Osteoblast (primary cell): ENCODE measurements at regions not wholly inside any gene's neighbourhood (a gene's known extent, or its start where the extent isn't known, plus 50 kb on each side); places are given as distances from the start of the nearest gene placed in this dataset.

ENCODE experiments used
- DNase-seq: peaks from one replicate; pipeline ENCODE4 v3.0.0; 2011; ENCODE audit warnings: low spot score, mixed read lengths; ENCODE audit not compliant: insufficient read length; ENCODE audit errors: missing footprints
- H2AFZ ChIP-seq: 2 replicates; pipeline ENCODE4 v1.6.0; 2011; ENCODE audit warnings: mild to moderate bottlenecking, low read length
- H3K27ac ChIP-seq: 2 replicates; pipeline ENCODE4 v1.5.1; 2011; ENCODE audit warnings: mild to moderate bottlenecking, low read depth, low read length, moderate library complexity
- H3K27me3 ChIP-seq: 2 replicates; pipeline ENCODE4 v1.6.0; 2012; ENCODE audit warnings: mild to moderate bottlenecking, control low read depth, inconsistent platforms, low read length, moderate library complexity; ENCODE audit not compliant: insufficient read depth
- H3K36me3 ChIP-seq: 2 replicates; pipeline ENCODE4 v1.5.1; 2011; ENCODE audit warnings: mild to moderate bottlenecking, low read length, control low read depth, moderate library complexity; ENCODE audit not compliant: insufficient read depth
- H3K4me1 ChIP-seq: 2 replicates; pipeline ENCODE4 v1.5.1; 2011; ENCODE audit warnings: mild to moderate bottlenecking, low read length, control low read depth, moderate library complexity; ENCODE audit not compliant: insufficient read depth
- H3K4me2 ChIP-seq: 2 replicates; pipeline ENCODE4 v1.6.0; 2011; ENCODE audit warnings: mild to moderate bottlenecking, low read length; ENCODE audit not compliant: insufficient read depth
- H3K4me3 ChIP-seq: fragments of 200-600 bp; sonication (generic); 3 replicates; pipeline ENCODE4 v1.5.1; 2012; ENCODE audit warnings: mild to moderate bottlenecking, low read length, inconsistent platforms; ENCODE audit not compliant: insufficient read depth
- H3K79me2 ChIP-seq: 2 replicates; pipeline ENCODE4 v1.6.0; 2012; ENCODE audit warnings: mild to moderate bottlenecking, low read length, control low read depth, inconsistent platforms; ENCODE audit not compliant: insufficient read depth
- H3K9me3 ChIP-seq: 2 replicates; pipeline ENCODE4 v1.5.1; 2011; ENCODE audit warnings: low read depth, low read length, control low read depth
- H4K20me1 ChIP-seq: 2 replicates; pipeline ENCODE4 v1.6.0; 2012; ENCODE audit warnings: mild to moderate bottlenecking, low read length, control low read depth; ENCODE audit not compliant: insufficient read depth
- CTCF ChIP-seq: IDR thresholded peaks from 2 replicates; pipeline ENCODE4 v1.5.1; 2011; ENCODE audit warnings: mild to moderate bottlenecking, low read depth, low read length, moderate library complexity; ENCODE audit errors: extremely low read depth

- Histone ChIP-seq H3K4me3 (no peak overlapping the region), H3K27me3 (peaks cover 30% of the 10 kb centered on the region), H3K4me2 (no peak overlapping the region), H2AFZ (no peak overlapping the region), H3K9me3 (no peaks in the 10 kb centered on the region), H3K27ac (no peak overlapping the region), H3K79me2 (no peaks in the 10 kb centered on the region), H4K20me1 (no peaks in the 10 kb centered on the region), H3K36me3 (no peaks in the 10 kb centered on the region), H3K4me1 (no peaks in the 10 kb centered on the region)
- TF ChIP-seq CTCF, result no peak
- DNase-seq, result no peak
Measured at GRCh38 chr3:72451841-72452240, 396.4 kb downstream of the SHQ1 start.

GRCh38 chr3:72449551-72449950 lies 398.7 kb downstream of the SHQ1 start:
- Histone ChIP-seq H3K4me1 (peaks cover 7% of the 10 kb centered on the region), H2AFZ (no peak overlapping the region), H4K20me1 (peaks cover 20% of the 10 kb centered on the region), H3K79me2 (peaks cover 22% of the 10 kb centered on the region), H3K4me3 (no peak overlapping the region), H3K36me3 (no peaks in the 10 kb centered on the region), H3K4me2 (no peak overlapping the region), H3K27me3 (peaks cover 24% of the 10 kb centered on the region), H3K9me3 (no peaks in the 10 kb centered on the region), H3K27ac (no peak overlapping the region)
- no peak for DNase-seq
- TF ChIP-seq CTCF, result no peak

- Histone ChIP-seq H3K4me2 (no peak overlapping the region), H3K79me2 (peaks cover 29% of the 10 kb centered on the region)
- no peak for DNase-seq
Measured at GRCh38 chr3:72448858-72449257, 399.4 kb downstream of the SHQ1 start.

GRCh38 chr3:72448375-72448823 lies 399.8 kb downstream of the SHQ1 start:
- Histone ChIP-seq H3K27ac (no peak overlapping the region), H3K4me1 (peaks cover 7% of the 10 kb centered on the region), H2AFZ (no peak overlapping the region), H3K4me2 (no peak overlapping the region), H3K4me3 (no peak overlapping the region), H3K36me3 (no peaks in the 10 kb centered on the region), H3K27me3 (peaks cover 22% of the 10 kb centered on the region), H4K20me1 (peaks cover 32% of the 10 kb centered on the region), H3K79me2 (peaks cover 34% of the 10 kb centered on the region), H3K9me3 (no peaks in the 10 kb centered on the region)
- TF ChIP-seq CTCF, result no peak
- peak; percentile 44 for DNase-seq

More at GRCh38 chr3:72448858-72449257, 399.4 kb downstream of the SHQ1 start:
- Histone ChIP-seq H3K27ac (no peak overlapping the region), H2AFZ (no peak overlapping the region), H3K27me3 (peaks cover 22% of the 10 kb centered on the region), H3K36me3 (no peaks in the 10 kb centered on the region), H4K20me1 (peaks cover 27% of the 10 kb centered on the region), H3K4me3 (no peak overlapping the region), H3K9me3 (no peaks in the 10 kb centered on the region), H3K4me1 (peaks cover 7% of the 10 kb centered on the region)
- no peak for TF ChIP-seq CTCF
